ENCODE measurements at regions not wholly inside any gene's neighbourhood (a gene's known extent, or its start where the extent isn't known, plus 50 kb on each side); places are given as distances from the start of the nearest gene placed in this dataset.

- ChIA-PET POLR2A (no interaction called here), CTCF (interaction anchor here (0.6 kb wide), 1 partner anchor 24 kb away, joined by 3 read pairs; no protein-coding TSS in a partner anchor)
- ATAC-seq (no peak; the same call in 1 of the 2 replicates), DNase-seq (ENCODE audit: low read depth, low spot score) (no peak)
- Histone ChIP-seq H3K27me3 (ENCODE audit: control insufficient read depth, insufficient read depth, low read length) (peaks cover 23% of the 10 kb centered on the region), H3K36me3 (ENCODE audit: control insufficient read depth, insufficient read depth, low read length) (no peaks in the 10 kb centered on the region), H3K4me1 (ENCODE audit: control insufficient read depth, insufficient read depth, low read length) (no peaks in the 10 kb centered on the region), H3K27ac (ENCODE audit: low read length) (no peak overlapping the region), H3K9me3 (ENCODE audit: control insufficient read depth, insufficient read depth, low read depth, low read length) (no peaks in the 10 kb centered on the region; the same call in 1 of the 2 replicates), H3K4me3 (ENCODE audit: low read depth in 2 of 2, low read length in 2 of 2) (no peak overlapping the region)
- BruUV-seq (replicated peaks), result no TSS peak
- TF ChIP-seq, protein P1, sequence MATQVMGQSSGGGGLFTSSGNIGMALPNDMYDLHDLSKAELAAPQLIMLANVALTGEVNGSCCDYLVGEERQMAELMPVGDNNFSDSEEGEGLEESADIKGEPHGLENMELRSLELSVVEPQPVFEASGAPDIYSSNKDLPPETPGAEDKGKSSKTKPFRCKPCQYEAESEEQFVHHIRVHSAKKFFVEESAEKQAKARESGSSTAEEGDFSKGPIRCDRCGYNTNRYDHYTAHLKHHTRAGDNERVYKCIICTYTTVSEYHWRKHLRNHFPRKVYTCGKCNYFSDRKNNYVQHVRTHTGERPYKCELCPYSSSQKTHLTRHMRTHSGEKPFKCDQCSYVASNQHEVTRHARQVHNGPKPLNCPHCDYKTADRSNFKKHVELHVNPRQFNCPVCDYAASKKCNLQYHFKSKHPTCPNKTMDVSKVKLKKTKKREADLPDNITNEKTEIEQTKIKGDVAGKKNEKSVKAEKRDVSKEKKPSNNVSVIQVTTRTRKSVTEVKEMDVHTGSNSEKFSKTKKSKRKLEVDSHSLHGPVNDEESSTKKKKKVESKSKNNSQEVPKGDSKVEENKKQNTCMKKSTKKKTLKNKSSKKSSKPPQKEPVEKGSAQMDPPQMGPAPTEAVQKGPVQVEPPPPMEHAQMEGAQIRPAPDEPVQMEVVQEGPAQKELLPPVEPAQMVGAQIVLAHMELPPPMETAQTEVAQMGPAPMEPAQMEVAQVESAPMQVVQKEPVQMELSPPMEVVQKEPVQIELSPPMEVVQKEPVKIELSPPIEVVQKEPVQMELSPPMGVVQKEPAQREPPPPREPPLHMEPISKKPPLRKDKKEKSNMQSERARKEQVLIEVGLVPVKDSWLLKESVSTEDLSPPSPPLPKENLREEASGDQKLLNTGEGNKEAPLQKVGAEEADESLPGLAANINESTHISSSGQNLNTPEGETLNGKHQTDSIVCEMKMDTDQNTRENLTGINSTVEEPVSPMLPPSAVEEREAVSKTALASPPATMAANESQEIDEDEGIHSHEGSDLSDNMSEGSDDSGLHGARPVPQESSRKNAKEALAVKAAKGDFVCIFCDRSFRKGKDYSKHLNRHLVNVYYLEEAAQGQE (IDR thresholded peaks at IDR 0.05; ENCODE audit: insufficient read depth in 1 of 2, low read depth in 2 of 2, low read length in 1 of 2), result no peak
- TF ChIP-seq SIN3A (IDR thresholded peaks at IDR 0.05; ENCODE audit: borderline replicate concordance, insufficient read depth, low read depth, low read length), result no peak
- no peak for TF ChIP-seq POLR2AphosphoS5 (IDR thresholded peaks at IDR 0.05; ENCODE audit: low read depth, low read length)
- TF ChIP-seq, protein P2, sequence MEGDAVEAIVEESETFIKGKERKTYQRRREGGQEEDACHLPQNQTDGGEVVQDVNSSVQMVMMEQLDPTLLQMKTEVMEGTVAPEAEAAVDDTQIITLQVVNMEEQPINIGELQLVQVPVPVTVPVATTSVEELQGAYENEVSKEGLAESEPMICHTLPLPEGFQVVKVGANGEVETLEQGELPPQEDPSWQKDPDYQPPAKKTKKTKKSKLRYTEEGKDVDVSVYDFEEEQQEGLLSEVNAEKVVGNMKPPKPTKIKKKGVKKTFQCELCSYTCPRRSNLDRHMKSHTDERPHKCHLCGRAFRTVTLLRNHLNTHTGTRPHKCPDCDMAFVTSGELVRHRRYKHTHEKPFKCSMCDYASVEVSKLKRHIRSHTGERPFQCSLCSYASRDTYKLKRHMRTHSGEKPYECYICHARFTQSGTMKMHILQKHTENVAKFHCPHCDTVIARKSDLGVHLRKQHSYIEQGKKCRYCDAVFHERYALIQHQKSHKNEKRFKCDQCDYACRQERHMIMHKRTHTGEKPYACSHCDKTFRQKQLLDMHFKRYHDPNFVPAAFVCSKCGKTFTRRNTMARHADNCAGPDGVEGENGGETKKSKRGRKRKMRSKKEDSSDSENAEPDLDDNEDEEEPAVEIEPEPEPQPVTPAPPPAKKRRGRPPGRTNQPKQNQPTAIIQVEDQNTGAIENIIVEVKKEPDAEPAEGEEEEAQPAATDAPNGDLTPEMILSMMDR (IDR thresholded peaks at IDR 0.05), result no peak
- no peak for TF ChIP-seq TCF7L2 (IDR thresholded peaks at IDR 0.05; ENCODE audit: low read depth, low read length)
- intact Hi-C loops (cut with micrococcal nuclease; ENCODE audit: unreplicated experiment) (no loop called here), in situ Hi-C loops (cut with HindIII; ENCODE audit: low pct_unique_long_range_greater_than_20kb, low sequenced_read_pairs) (no loop called here)
Measured at GRCh38 chr7:4319280-4319679, 362.8 kb upstream of the FOXK1 start.

- Histone ChIP-seq H3K36me3 (ENCODE audit: control insufficient read depth, insufficient read depth, low read length) (no peaks in the 10 kb centered on the region), H3K9me3 (ENCODE audit: control insufficient read depth, insufficient read depth, low read depth, low read length) (no peaks in the 10 kb centered on the region; the same call in 1 of the 2 replicates), H3K4me1 (ENCODE audit: control insufficient read depth, insufficient read depth, low read length) (no peaks in the 10 kb centered on the region), H3K4me3 (ENCODE audit: low read depth in 2 of 2, low read length in 2 of 2) (no peak overlapping the region), H3K27me3 (ENCODE audit: control insufficient read depth, insufficient read depth, low read length) (peaks cover 13% of the 10 kb centered on the region; the same call in 1 of the 2 replicates), H3K27ac (ENCODE audit: low read length) (no peak overlapping the region)
- no peak for ATAC-seq
- TF ChIP-seq TCF7L2 (IDR thresholded peaks at IDR 0.05; ENCODE audit: low read depth, low read length), result no peak
- no peak for TF ChIP-seq SIN3A (IDR thresholded peaks at IDR 0.05; ENCODE audit: borderline replicate concordance, insufficient read depth, low read depth, low read length)
- no peak for TF ChIP-seq POLR2AphosphoS5 (IDR thresholded peaks at IDR 0.05; ENCODE audit: low read depth, low read length)
- TF ChIP-seq, protein P2 (IDR thresholded peaks at IDR 0.05), result no peak
- TF ChIP-seq, protein P1 (IDR thresholded peaks at IDR 0.05; ENCODE audit: insufficient read depth in 1 of 2, low read depth in 2 of 2, low read length in 1 of 2), result no peak
- POLR2A ChIA-PET, result no interaction called here
- BruUV-seq (replicated peaks), result no TSS peak
- intact Hi-C loops (cut with micrococcal nuclease; ENCODE audit: unreplicated experiment), result no loop called here
- in situ Hi-C loops (cut with HindIII; ENCODE audit: low pct_unique_long_range_greater_than_20kb, low sequenced_read_pairs), result no loop called here
- CTCF ChIA-PET, result no interaction called here
- no peak for DNase-seq (ENCODE audit: low read depth, low spot score)
Measured at GRCh38 chr7:4325732-4326131, 356.4 kb upstream of the FOXK1 start.

Data from Panc1 (cell line).